Hepatocyte (in vitro differentiated cells): ENCODE measurements at regions not wholly inside any gene's neighbourhood (a gene's known extent, or its start where the extent isn't known, plus 50 kb on each side); places are given as distances from the start of the nearest gene placed in this dataset.

Source experiments
- DNase-seq: peaks from one replicate; pipeline ENCODE4 v3.0.0-alpha.2; 2016; ENCODE audit warnings: low spot score
- H2AFZ ChIP-seq: fragments of 200-600 bp; sonication (generic); 2 replicates; pipeline ENCODE4 v1.6.0; 2016; ENCODE audit warnings: antibody characterized with exemption, mild to moderate bottlenecking
- H3K27ac ChIP-seq: fragments of 200-600 bp; sonication (generic); 2 replicates; pipeline ENCODE4 v1.5.1; 2016; ENCODE audit warnings: mild to moderate bottlenecking
- H3K27me3 ChIP-seq: fragments of 200-600 bp; sonication (generic); 2 replicates; pipeline ENCODE4 v1.6.1; 2016
- H3K36me3 ChIP-seq: fragments of 200-600 bp; sonication (generic); replicated peaks from 2 replicates; pipeline ENCODE4 v1.5.1; 2016; ENCODE audit warnings: low read depth; ENCODE audit not compliant: insufficient read depth
- H3K4me1 ChIP-seq: fragments of 200-600 bp; sonication (generic); 2 replicates; pipeline ENCODE4 v1.5.1; 2016; ENCODE audit warnings: mild to moderate bottlenecking, moderate library complexity; ENCODE audit not compliant: insufficient read depth
- H3K4me2 ChIP-seq: fragments of 200-600 bp; sonication (generic); 2 replicates; pipeline ENCODE4 v1.6.0; 2016
- H3K4me3 ChIP-seq: fragments of 200-600 bp; sonication (generic); 2 replicates; pipeline ENCODE4 v1.5.1; 2016; ENCODE audit warnings: mild to moderate bottlenecking
- H3K79me2 ChIP-seq: fragments of 200-600 bp; sonication (generic); 2 replicates; pipeline ENCODE4 v1.6.0; 2017; ENCODE audit warnings: mild to moderate bottlenecking
- H3K9me2 ChIP-seq: fragments of 200-600 bp; sonication (generic); replicated peaks from 2 replicates; pipeline ENCODE4 v1.6.0; 2017; ENCODE audit warnings: mild to moderate bottlenecking; ENCODE audit not compliant: insufficient read depth
- H3K9me3 ChIP-seq: fragments of 200-600 bp; sonication (generic); 2 replicates; pipeline ENCODE4 v1.5.1; 2016; ENCODE audit warnings: low read depth, mild to moderate bottlenecking
- H4K20me1 ChIP-seq: fragments of 200-600 bp; sonication (generic); 2 replicates; pipeline ENCODE4 v1.6.0; 2016; ENCODE audit warnings: mild to moderate bottlenecking; ENCODE audit not compliant: insufficient read depth, poor library complexity, severe bottlenecking
- CTCF ChIP-seq: fragments of 200-600 bp; sonication (generic); IDR thresholded peaks from 2 replicates; pipeline ENCODE4 v1.5.1; 2016; ENCODE audit warnings: antibody characterized with exemption, mild to moderate bottlenecking; ENCODE audit not compliant: poor library complexity
- EZH2 ChIP-seq: fragments of 200-600 bp; sonication (generic); IDR thresholded peaks from 2 replicates; pipeline ENCODE4 v1.6.1; 2016; ENCODE audit warnings: antibody characterized with exemption, mild to moderate bottlenecking, borderline replicate concordance
- EZH2phosphoT487 ChIP-seq: fragments of 200-600 bp; sonication (generic); IDR thresholded peaks from one replicate; pipeline ENCODE4 v1.6.1; 2018; ENCODE audit warnings: antibody characterized with exemption, mild to moderate bottlenecking, low read depth, moderate library complexity; ENCODE audit not compliant: unreplicated experiment, severe bottlenecking
- WGBS: methylation state at CpG from one replicate; pipeline ENCODE4 v1.1.6; 2016; ENCODE audit warnings: low lambda C conversion rate; ENCODE audit errors: missing lambda C conversion rate; 5-methylcytosine and 5-hydroxymethylcytosine counted together

- no peak for TF ChIP-seq EZH2phosphoT487
- TF ChIP-seq CTCF = no peak
- TF ChIP-seq EZH2 = no peak
- Histone ChIP-seq H4K20me1 (no peaks in the 10 kb centered on the region), H3K79me2 (no peaks in the 10 kb centered on the region), H3K27ac (no peak overlapping the region), H3K4me2 (no peak overlapping the region), H3K9me3 (no peaks in the 10 kb centered on the region), H2AFZ (no peak overlapping the region), H3K4me1 (no peaks in the 10 kb centered on the region), H3K36me3 (no peaks in the 10 kb centered on the region), H3K27me3 (no peaks in the 10 kb centered on the region), H3K4me3 (no peak overlapping the region), H3K9me2 (no peaks in the 10 kb centered on the region)
- WGBS = 56% methylated on average over 1 of the region's 1 CpG
- no peak for DNase-seq
Measured at GRCh38 chr11:101363706-101364275, 220.0 kb downstream of the TRPC6 start.

GRCh38 chr11:101362643-101363042 lies 221.2 kb downstream of the TRPC6 start:
- DNase-seq = no peak
- no peak overlapping the region for H3K4me3 ChIP-seq
- H3K36me3 ChIP-seq = no peaks in the 10 kb centered on the region
- H3K9me2 ChIP-seq = no peaks in the 10 kb centered on the region
- no peak for TF ChIP-seq CTCF
- H4K20me1 ChIP-seq = no peaks in the 10 kb centered on the region
- no peak overlapping the region for H3K27ac ChIP-seq
- H3K27me3 ChIP-seq = no peaks in the 10 kb centered on the region
- 78% methylated on average over 3 of the region's 3 CpGs for WGBS
- no peaks in the 10 kb centered on the region for H3K9me3 ChIP-seq
- H3K4me1 ChIP-seq = no peaks in the 10 kb centered on the region
- no peak overlapping the region for H2AFZ ChIP-seq
- no peaks in the 10 kb centered on the region for H3K79me2 ChIP-seq
- no peak overlapping the region for H3K4me2 ChIP-seq

- no peak overlapping the region for H3K4me2 ChIP-seq
- H3K4me3 ChIP-seq = no peak overlapping the region
- no peak overlapping the region for H2AFZ ChIP-seq
- 86% methylated on average over 1 of the region's 1 CpG for WGBS
- TF ChIP-seq CTCF (no peak), EZH2 (no peak), EZH2phosphoT487 (no peak)
- no peaks in the 10 kb centered on the region for H3K36me3 ChIP-seq
- DNase-seq = no peak
- H3K27me3 ChIP-seq = no peaks in the 10 kb centered on the region
- H3K9me3 ChIP-seq = no peaks in the 10 kb centered on the region
- H3K27ac ChIP-seq = no peak overlapping the region
- H3K4me1 ChIP-seq = no peaks in the 10 kb centered on the region
- no peaks in the 10 kb centered on the region for H3K9me2 ChIP-seq
- H4K20me1 ChIP-seq = no peaks in the 10 kb centered on the region
- H3K79me2 ChIP-seq = no peaks in the 10 kb centered on the region
Measured at GRCh38 chr11:101357771-101358170, 226.0 kb downstream of the TRPC6 start.

GRCh38 chr11:101354801-101355200 lies 225.2 kb upstream of the PGR start:
- Histone ChIP-seq H3K4me1 (no peaks in the 10 kb centered on the region), H3K36me3 (no peaks in the 10 kb centered on the region), H2AFZ (no peak overlapping the region), H3K4me2 (no peak overlapping the region), H3K4me3 (no peak overlapping the region), H4K20me1 (no peaks in the 10 kb centered on the region), H3K9me3 (no peaks in the 10 kb centered on the region), H3K27ac (no peak overlapping the region), H3K27me3 (no peaks in the 10 kb centered on the region), H3K79me2 (no peaks in the 10 kb centered on the region), H3K9me2 (no peaks in the 10 kb centered on the region)
- no peak for DNase-seq
- no peak for TF ChIP-seq CTCF
- no peak for TF ChIP-seq EZH2phosphoT487
- TF ChIP-seq EZH2 = no peak
- 87% methylated on average over 4 of the region's 4 CpGs for WGBS
